HepG2 (cell line): ENCODE measurements at regions not wholly inside any gene's neighbourhood (a gene's known extent, or its start where the extent isn't known, plus 50 kb on each side); places are given as distances from the start of the nearest gene placed in this dataset.

ENCODE experiments used
- ATAC-seq: fragments of 200-7000 bp; cut with Tn5 transposase; 3 replicates; pipeline ENCODE4 v1.9.1; 2020; ENCODE audit warnings: mild to moderate bottlenecking, moderate library complexity
- BruUV-seq: library from RNA; stranded (reverse); fragments of 400-500 nt; replicated peaks from 2 replicates; lab custom pipeline; 2021; lab: Mats Ljungman, UMichigan
- CTCF ChIA-PET: fragments of 300-600 bp; formaldehyde crosslinking; extraction: SDS; loops from one replicate; lab custom pipeline; 2021; ENCODE audit warnings: low total read pairs, inconsistent platforms, low intra/inter-chr PET ratio; lab: Yijun Ruan, JAX
- POLR2A ChIA-PET: fragments of 350-600 bp; sonication (Branson Sonifier 250); formaldehyde crosslinking; loops from one replicate; lab custom pipeline; 2020; ENCODE audit warnings: antibody characterized with exemption, inconsistent platforms; lab: Yijun Ruan, JAX
- DNase-seq: peaks from one replicate; pipeline ENCODE4 v3.0.0-alpha.2; 2015; ENCODE audit warnings: low spot score
- FAIRE-seq: peaks from 3 replicates; lab custom pipeline; 2011; peaks lifted over from hg19 to GRCh38; lab: Jason Lieb, UNC
- H2AFZ ChIP-seq: one replicate; pipeline ENCODE4 v1.6.1; 2011; ENCODE audit warnings: low read length, inconsistent platforms
- H3K27ac ChIP-seq: fragments of 300-600 bp; 3 replicates; pipeline ENCODE4 v1.8.0; 2011; ENCODE audit warnings: mixed run types, mild to moderate bottlenecking, mixed read lengths, low read length, inconsistent platforms; ENCODE audit not compliant: insufficient read depth; ENCODE audit errors: extremely low read length
- H3K27me3 ChIP-seq, 2 experiments: fragments of 200-600 bp in 1 of 2; 2 replicates in 1 of 2; 3 replicates in 1 of 2; pipeline versions ENCODE4 v1.6.0 to v1.8.0; 2011; ENCODE audit warnings: low read length in 2 of 2, mild to moderate bottlenecking in 2 of 2, moderate library complexity in 2 of 2, inconsistent platforms in 1 of 2; ENCODE audit not compliant: insufficient read depth in 2 of 2, control insufficient read depth in 1 of 2
- H3K36me3 ChIP-seq, 2 experiments: fragments of 200-600 bp in 1 of 2; replicated peaks in 1 of 2; 2 replicates in 1 of 2; 3 replicates in 1 of 2; pipeline versions ENCODE4 v1.5.1 to v1.8.0; 2011; ENCODE audit warnings: low read length in 2 of 2, inconsistent platforms in 1 of 2; ENCODE audit not compliant: insufficient read depth in 2 of 2, control insufficient read depth in 1 of 2
- H3K4me1 ChIP-seq: 2 replicates; pipeline ENCODE4 v1.5.1; 2012; ENCODE audit warnings: low read length, inconsistent platforms; ENCODE audit not compliant: insufficient read depth
- H3K4me2 ChIP-seq: 2 replicates; pipeline ENCODE4 v1.6.0; 2011; ENCODE audit warnings: low read depth, low read length, inconsistent platforms
- H3K4me3 ChIP-seq, 3 experiments: fragments of 200-600 bp in 1 of 3; sonication (generic), shearing (Covaris generic) in 1 of 3; replicated peaks in 1 of 3; 2 replicates each; pipeline ENCODE4 v1.5.1; 2011 to 2016; ENCODE audit warnings: low read length in 3 of 3, inconsistent platforms in 2 of 3, low read depth in 2 of 3, mild to moderate bottlenecking in 2 of 3, control low read depth in 1 of 3, mixed read lengths in 1 of 3; ENCODE audit not compliant: insufficient read depth in 1 of 3
- H3K79me2 ChIP-seq: one replicate; pipeline ENCODE4 v1.6.1; 2011; ENCODE audit warnings: low read length, inconsistent platforms; ENCODE audit not compliant: insufficient read depth
- H3K9ac ChIP-seq: 2 replicates; pipeline ENCODE4 v1.6.0; 2011; ENCODE audit warnings: mild to moderate bottlenecking, low read depth, low read length, inconsistent platforms; ENCODE audit not compliant: insufficient read depth
- H3K9me3 ChIP-seq: 2 replicates; pipeline ENCODE4 v1.5.1; 2012; ENCODE audit warnings: mild to moderate bottlenecking, low read length
- H4K20me1 ChIP-seq: 2 replicates; pipeline ENCODE4 v1.6.0; 2011; ENCODE audit warnings: inconsistent platforms, mild to moderate bottlenecking, low read length, moderate library complexity; ENCODE audit not compliant: insufficient read depth
- HES4 ChIP-seq: sonication (generic); formaldehyde crosslinking; IDR thresholded peaks from 2 replicates; pipeline ENCODE4 v1.9.0; 2021; ENCODE audit warnings: mild to moderate bottlenecking, missing genetic modification reagents, borderline replicate concordance
- LRRFIP1 ChIP-seq: sonication (generic); formaldehyde crosslinking; conservative IDR thresholded peaks from 2 replicates; pipeline ENCODE4 v1.4.0; 2020; ENCODE audit warnings: missing genetic modification reagents
- MAFF ChIP-seq: IDR thresholded peaks from 2 replicates; pipeline ENCODE4 v1.6.1; 2011; ENCODE audit warnings: low read depth, low read length, improper control_type of control experiment
- MAFK ChIP-seq, 2 experiments: IDR thresholded peaks in 1 of 2; conservative IDR thresholded peaks in 1 of 2; 2 replicates each; pipeline ENCODE4 v1.6.1; 2011; ENCODE audit warnings: improper control_type of control experiment in 2 of 2, low read length in 2 of 2
- ZFP36L2 ChIP-seq: sonication (generic); formaldehyde crosslinking; IDR thresholded peaks from 2 replicates; pipeline ENCODE4 v1.4.0; 2020; ENCODE audit warnings: missing genetic modification reagents
- ZNF75D ChIP-seq: sonication (generic); formaldehyde crosslinking; IDR thresholded peaks from 2 replicates; pipeline ENCODE4 v1.8.1; 2023; ENCODE audit warnings: missing genetic modification reagents, mild to moderate bottlenecking, borderline replicate concordance
- WGBS: methylation state at CpG from one replicate; pipeline ENCODE4 v1.1.6; 2017; ENCODE audit warnings: low lambda C conversion rate; 5-methylcytosine and 5-hydroxymethylcytosine counted together
- in situ Hi-C: cut with HindIII; loops from 2 replicates; pipeline ENCODE4 v1.10.0; 2017; ENCODE audit warnings: low pct_unique_long_range_greater_than_20kb; ENCODE audit not compliant: extremely low pct_ligation_motif_present
- intact Hi-C: fragments of 100-400 bp; cut with micrococcal nuclease; formaldehyde crosslinking; loops from one replicate; pipeline ENCODE4 v1.10.0; 2022; ENCODE audit not compliant: unreplicated experiment
- TF ChIP-seq, protein P1 (sequence below): IDR thresholded peaks from 2 replicates; pipeline ENCODE4 v1.6.1; 2018; ENCODE audit warnings: missing genetic modification reagents, mild to moderate bottlenecking, missing compliant biosample characterization

DNA sequence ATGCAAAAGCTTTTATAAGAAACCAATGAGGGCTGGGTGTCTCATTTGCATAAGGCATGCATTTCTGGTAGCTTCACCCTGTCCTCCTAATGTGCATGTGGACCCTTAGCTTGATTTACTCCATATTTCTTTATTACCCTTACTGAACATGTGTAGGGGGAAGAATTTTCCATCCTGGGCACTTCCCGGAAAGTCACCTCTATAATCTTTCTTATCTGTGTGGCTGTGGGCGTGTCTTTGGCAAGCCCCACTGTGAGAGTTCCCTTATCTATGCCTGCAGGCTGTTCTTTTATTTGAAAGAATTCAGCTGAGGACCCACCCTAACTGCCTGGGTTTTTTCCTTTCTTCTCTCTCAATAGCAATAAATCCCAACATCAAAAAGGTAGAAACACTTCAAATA lies 627.8 kb downstream of the DOK5 start:
- no peaks in the 10 kb centered on the region for H3K36me3 ChIP-seq
- no peak overlapping the region for H3K4me3 ChIP-seq
- H3K4me1 ChIP-seq, result no peaks in the 10 kb centered on the region
- no peak overlapping the region for H3K9ac ChIP-seq
- no peak overlapping the region for H2AFZ ChIP-seq
- H3K4me2 ChIP-seq, result no peak overlapping the region
- in situ Hi-C loops, result no loop called here
- ATAC-seq, result no peak
- H4K20me1 ChIP-seq, result no peaks in the 10 kb centered on the region
- no peaks in the 10 kb centered on the region for H3K27me3 ChIP-seq
- TF ChIP-seq LRRFIP1 (CRISPR knock-in tag), result no peak
- TF ChIP-seq, all 625 proteins: peak for 0
- ChIA-PET POLR2A (no interaction called here), CTCF (no interaction called here)
- H3K79me2 ChIP-seq, result no peaks in the 10 kb centered on the region
- 0% methylated on average over 2 of the region's 2 CpGs for WGBS
- FAIRE-seq (no peak), DNase-seq (no peak)
- no TSS peak for BruUV-seq
- no peak overlapping the region for H3K27ac ChIP-seq
- peaks cover 100% of the 10 kb centered on the region for H3K9me3 ChIP-seq
- intact Hi-C loops, result no loop called here

DNA sequence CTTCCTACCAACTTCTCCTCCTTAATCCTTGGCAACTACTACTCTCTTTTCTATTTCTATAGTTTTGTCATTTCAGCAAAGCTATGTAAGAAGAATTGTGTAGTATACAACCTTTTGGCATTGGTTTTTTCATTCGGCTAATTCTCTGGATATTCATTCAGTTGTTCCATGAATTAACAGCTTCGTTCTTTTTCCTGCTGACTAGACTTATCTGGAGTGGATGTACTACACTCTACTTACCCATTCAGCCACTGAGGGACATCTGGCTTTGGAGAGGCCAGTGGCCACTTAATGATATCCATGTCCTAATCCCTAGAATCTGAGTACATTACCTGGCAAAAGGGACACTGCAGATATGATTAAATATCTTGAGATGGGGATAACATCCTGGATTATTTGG lies 623.9 kb downstream of the DOK5 start:
- Histone ChIP-seq H3K4me2 (no peak overlapping the region), H3K79me2 (no peaks in the 10 kb centered on the region), H3K9me3 (peaks cover 98% of the 10 kb centered on the region), H3K4me1 (no peaks in the 10 kb centered on the region), H3K36me3 (no peaks in the 10 kb centered on the region), H3K27me3 (no peaks in the 10 kb centered on the region), H2AFZ (no peak overlapping the region), H4K20me1 (no peaks in the 10 kb centered on the region), H3K4me3 (no peak overlapping the region), H3K9ac (no peak overlapping the region), H3K27ac (no peak overlapping the region)
- FAIRE-seq (no peak), ATAC-seq (no peak), DNase-seq (no peak)
- WGBS, result 3% methylated on average over 2 of the region's 2 CpGs
- no TSS peak for BruUV-seq
- in situ Hi-C loops, result loop anchor here (10.0 kb wide), 1 partner anchor 204 kb away; no protein-coding TSS in a partner anchor
- POLR2A ChIA-PET, result no interaction called here
- no peak for TF ChIP-seq ZNF75D (CRISPR knock-in tag)
- peak; percentile 63 to 84 for TF ChIP-seq MAFK (conservative IDR thresholded peaks at IDR 0.05 in 1 of 2, IDR thresholded peaks at IDR 0.05 in 1 of 2; ENCODE audit: low read length in 2 of 2)
- no peak for TF ChIP-seq ZFP36L2 (CRISPR knock-in tag)
- no peak for TF ChIP-seq HES4
- TF ChIP-seq MAFF, result peak; percentile 75
- TF ChIP-seq, protein P1, sequence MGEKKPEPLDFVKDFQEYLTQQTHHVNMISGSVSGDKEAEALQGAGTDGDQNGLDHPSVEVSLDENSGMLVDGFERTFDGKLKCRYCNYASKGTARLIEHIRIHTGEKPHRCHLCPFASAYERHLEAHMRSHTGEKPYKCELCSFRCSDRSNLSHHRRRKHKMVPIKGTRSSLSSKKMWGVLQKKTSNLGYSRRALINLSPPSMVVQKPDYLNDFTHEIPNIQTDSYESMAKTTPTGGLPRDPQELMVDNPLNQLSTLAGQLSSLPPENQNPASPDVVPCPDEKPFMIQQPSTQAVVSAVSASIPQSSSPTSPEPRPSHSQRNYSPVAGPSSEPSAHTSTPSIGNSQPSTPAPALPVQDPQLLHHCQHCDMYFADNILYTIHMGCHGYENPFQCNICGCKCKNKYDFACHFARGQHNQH (CRISPR knock-in tag), result no peak
- CTCF ChIA-PET, result no interaction called here
- intact Hi-C loops, result no loop called here
